B cell (primary cell): ENCODE measurements at regions not wholly inside any gene's neighbourhood (a gene's known extent, or its start where the extent isn't known, plus 50 kb on each side); places are given as distances from the start of the nearest gene placed in this dataset.

Experiments used
- ATAC-seq: fragments of 200-7000 bp; cut with Tn5 transposase; one replicate; pipeline ENCODE4 v1.10.0; 2021; ENCODE audit warnings: low read depth, mild to moderate bottlenecking, moderate number of reproducible peaks, moderate library complexity
- CTCF ChIA-PET: fragments of 350-600 bp; sonication (Branson Sonifier 250); formaldehyde crosslinking; loops from one replicate; lab custom pipeline; 2021; ENCODE audit warnings: antibody characterized with exemption, inconsistent platforms; lab: Charles Lee
- POLR2A ChIA-PET: fragments of 350-600 bp; sonication (Branson Sonifier 250); formaldehyde crosslinking; loops from one replicate; lab custom pipeline; 2021; ENCODE audit warnings: antibody characterized with exemption; lab: Charles Lee
- DNase-seq: peaks from one replicate; pipeline ENCODE4 v3.0.0; 2013
- H2AFZ ChIP-seq: 2 replicates; pipeline ENCODE4 v1.6.1; 2012; ENCODE audit warnings: mild to moderate bottlenecking, low read depth, low read length; ENCODE audit not compliant: insufficient read depth, poor library complexity, severe bottlenecking
- H3K27ac ChIP-seq, 2 donors: 1 replicate in 1 of 2; 2 replicates in 1 of 2; pipeline ENCODE4 v1.5.1; 2012 to 2013; ENCODE audit warnings: low read length in 2 of 2, mild to moderate bottlenecking in 2 of 2, moderate library complexity in 1 of 2
- H3K27me3 ChIP-seq, 4 experiments: fragments of 200-600 bp in 1 of 4; sonication (generic) in 1 of 4; replicated peaks in 1 of 4; 1 replicate in 2 of 4; 2 replicates in 2 of 4; pipeline versions ENCODE4 v1.6.1 to v1.7.0; 2013 to 2016; ENCODE audit warnings: low read length in 3 of 4, mild to moderate bottlenecking in 2 of 4, mixed read lengths in 1 of 4, moderate library complexity in 1 of 4; ENCODE audit not compliant: insufficient read depth in 4 of 4, control insufficient read depth in 3 of 4; ENCODE audit errors: control extremely low read depth in 1 of 4
- H3K36me3 ChIP-seq, 2 experiments: replicated peaks in 1 of 2; 1 replicate in 1 of 2; 2 replicates in 1 of 2; pipeline versions ENCODE4 v1.6.1 to v1.7.1; 2013; ENCODE audit warnings: low read length in 1 of 2; ENCODE audit not compliant: insufficient read depth in 2 of 2, control insufficient read depth in 1 of 2; ENCODE audit errors: control extremely low read depth in 1 of 2, extremely low read depth in 1 of 2
- H3K4me1 ChIP-seq, 2 donors: fragments of 200-600 bp in 1 of 2; sonication (generic) in 1 of 2; 1 replicate in 1 of 2; 2 replicates in 1 of 2; pipeline versions ENCODE4 v1.5.1 to v1.6.1; 2013 to 2017; ENCODE audit warnings: low read length in 2 of 2; ENCODE audit not compliant: control insufficient read depth in 2 of 2, insufficient read depth in 2 of 2
- H3K4me2 ChIP-seq: replicated peaks from 2 replicates; pipeline ENCODE3; 2012; ENCODE audit warnings: mild to moderate bottlenecking, low read depth, low read length; ENCODE audit not compliant: poor library complexity, severe bottlenecking
- H3K4me3 ChIP-seq, 5 experiments: fragments of 200-600 bp in 1 of 5; sonication (generic) in 1 of 5; 1 replicate in 3 of 5; 2 replicates in 2 of 5; pipeline versions ENCODE4 v1.5.1 to v1.7.0; 2011 to 2016; ENCODE audit warnings: low read length in 4 of 5, mild to moderate bottlenecking in 4 of 5, low read depth in 2 of 5, control low read depth in 1 of 5, moderate library complexity in 1 of 5; ENCODE audit not compliant: insufficient read depth in 1 of 5; ENCODE audit errors: control extremely low read depth in 1 of 5, extremely low read depth in 1 of 5
- H3K79me2 ChIP-seq: fragments of 200-600 bp; sonication (generic); one replicate; pipeline ENCODE4 v1.6.0; 2016; ENCODE audit warnings: low read length; ENCODE audit not compliant: control insufficient read depth, insufficient read depth
- H3K9ac ChIP-seq: fragments of 200-600 bp; sonication (generic); 2 replicates; pipeline ENCODE4 v1.6.1; 2017; ENCODE audit warnings: mild to moderate bottlenecking, low read length, moderate library complexity
- H3K9me3 ChIP-seq, 3 donors: one replicate each; pipeline versions ENCODE4 v1.6.1 to v1.7.1; 2013; ENCODE audit warnings: low read length in 2 of 3; ENCODE audit not compliant: control insufficient read depth in 2 of 3, insufficient read depth in 1 of 3; ENCODE audit errors: control extremely low read depth in 1 of 3
- H4K20me1 ChIP-seq: 2 replicates; pipeline ENCODE4 v1.6.0; 2012; ENCODE audit warnings: mild to moderate bottlenecking, low read length; ENCODE audit not compliant: insufficient read depth, control insufficient read depth, poor library complexity, severe bottlenecking
- H3K27ac Mint-ChIP-seq: one replicate; pipeline ENCODE4 v1.8.0; 2021; ENCODE audit warnings: mixed read lengths
- H3K27me3 Mint-ChIP-seq: one replicate; pipeline ENCODE4 v1.8.0; 2021; ENCODE audit warnings: mixed read lengths
- H3K4me1 Mint-ChIP-seq: one replicate; pipeline ENCODE4 v1.8.0; 2021; ENCODE audit warnings: mixed read lengths
- H3K4me3 Mint-ChIP-seq: one replicate; pipeline ENCODE4 v1.8.0; 2021; ENCODE audit warnings: mixed read lengths
- H3K9me3 Mint-ChIP-seq: one replicate; pipeline ENCODE4 v1.8.0; 2022; ENCODE audit warnings: mixed read lengths; ENCODE audit not compliant: insufficient read depth
- EZH2 ChIP-seq: IDR thresholded peaks from 2 replicates; pipeline ENCODE4 v1.6.1; 2012; ENCODE audit warnings: borderline replicate concordance, low read depth, mild to moderate bottlenecking, moderate library complexity, low read length; ENCODE audit not compliant: insufficient read depth, poor library complexity, severe bottlenecking
- WGBS: methylation state at CpG from one replicate; pipeline ENCODE4 v1.1.5; 2013; ENCODE audit warnings: missing lambda C conversion rate; ENCODE audit not compliant: insufficient coverage; 5-methylcytosine and 5-hydroxymethylcytosine counted together
- intact Hi-C: fragments of 100-400 bp; cut with micrococcal nuclease; formaldehyde crosslinking; loops from one replicate; pipeline ENCODE4 v1.10.0; 2022
- TF ChIP-seq, protein P1 (sequence below): fragments of 200-600 bp; IDR thresholded peaks from one replicate; pipeline ENCODE4 v1.8.0; 2022; ENCODE audit warnings: antibody characterized with exemption, mild to moderate bottlenecking

GRCh38 chr1:188382851-188383250 lies 1554.1 kb downstream of the PLA2G4A start:
- H3K27me3 Mint-ChIP-seq: no peaks in the 10 kb centered on the region
- intact Hi-C loops: no loop called here
- Histone ChIP-seq H3K9ac (no peak overlapping the region), H3K4me3 (no peak overlapping the region), H3K36me3 (no peaks in the 10 kb centered on the region), H3K4me1 (no peaks in the 10 kb centered on the region), H3K9me3 (no peaks in the 10 kb centered on the region), H2AFZ (no peak overlapping the region), H3K27ac (no peak overlapping the region), H4K20me1 (no peaks in the 10 kb centered on the region), H3K79me2 (no peaks in the 10 kb centered on the region), H3K4me2 (no peak overlapping the region), H3K27me3 (no peaks in the 10 kb centered on the region)
- H3K4me3 Mint-ChIP-seq: no peak overlapping the region
- DNase-seq (no peak), ATAC-seq (no peak)
- peaks cover 3% of the 10 kb centered on the region for H3K9me3 Mint-ChIP-seq
- ChIA-PET POLR2A (no interaction called here), CTCF (no interaction called here)
- no peak overlapping the region for H3K27ac Mint-ChIP-seq
- TF ChIP-seq EZH2: no peak
- TF ChIP-seq, protein P1, sequence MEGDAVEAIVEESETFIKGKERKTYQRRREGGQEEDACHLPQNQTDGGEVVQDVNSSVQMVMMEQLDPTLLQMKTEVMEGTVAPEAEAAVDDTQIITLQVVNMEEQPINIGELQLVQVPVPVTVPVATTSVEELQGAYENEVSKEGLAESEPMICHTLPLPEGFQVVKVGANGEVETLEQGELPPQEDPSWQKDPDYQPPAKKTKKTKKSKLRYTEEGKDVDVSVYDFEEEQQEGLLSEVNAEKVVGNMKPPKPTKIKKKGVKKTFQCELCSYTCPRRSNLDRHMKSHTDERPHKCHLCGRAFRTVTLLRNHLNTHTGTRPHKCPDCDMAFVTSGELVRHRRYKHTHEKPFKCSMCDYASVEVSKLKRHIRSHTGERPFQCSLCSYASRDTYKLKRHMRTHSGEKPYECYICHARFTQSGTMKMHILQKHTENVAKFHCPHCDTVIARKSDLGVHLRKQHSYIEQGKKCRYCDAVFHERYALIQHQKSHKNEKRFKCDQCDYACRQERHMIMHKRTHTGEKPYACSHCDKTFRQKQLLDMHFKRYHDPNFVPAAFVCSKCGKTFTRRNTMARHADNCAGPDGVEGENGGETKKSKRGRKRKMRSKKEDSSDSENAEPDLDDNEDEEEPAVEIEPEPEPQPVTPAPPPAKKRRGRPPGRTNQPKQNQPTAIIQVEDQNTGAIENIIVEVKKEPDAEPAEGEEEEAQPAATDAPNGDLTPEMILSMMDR: no peak
- no CpG with 5 or more reads among the region's 2 CpGs for WGBS
- no peaks in the 10 kb centered on the region for H3K4me1 Mint-ChIP-seq

DNA sequence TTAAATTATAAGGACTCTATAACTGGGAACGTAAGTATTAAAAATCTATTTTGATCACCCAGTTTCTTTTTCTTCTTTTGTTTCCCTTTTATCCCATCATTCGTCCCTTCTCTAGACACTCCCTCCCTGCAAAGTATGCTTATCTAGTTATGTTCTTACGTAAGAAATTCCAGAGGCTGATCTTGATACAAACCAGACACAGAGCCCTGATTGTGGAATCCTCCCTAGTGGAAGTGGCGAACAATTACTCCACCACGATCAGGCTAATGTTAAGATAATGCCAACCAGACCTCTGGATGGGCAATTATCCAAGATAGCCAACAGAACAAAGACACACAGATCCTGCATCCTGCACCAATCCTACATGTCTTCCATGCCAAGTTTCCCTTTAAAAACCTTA lies 1557.4 kb downstream of the PLA2G4A start:
- no peak overlapping the region for H3K27ac ChIP-seq
- intact Hi-C loops: no loop called here
- ChIA-PET CTCF (no interaction called here), POLR2A (no interaction called here)
- no peaks in the 10 kb centered on the region for H3K4me1 ChIP-seq
- 98% methylated on average over 4 of the region's 5 CpGs for WGBS
- no peaks in the 10 kb centered on the region for H3K9me3 Mint-ChIP-seq
- no peak overlapping the region for H3K27ac Mint-ChIP-seq
- H3K4me3 Mint-ChIP-seq: no peak overlapping the region
- H3K27me3 ChIP-seq: no peaks in the 10 kb centered on the region
- no peaks in the 10 kb centered on the region for H3K4me1 Mint-ChIP-seq
- no peak overlapping the region for H3K4me2 ChIP-seq
- H3K79me2 ChIP-seq: no peaks in the 10 kb centered on the region
- DNase-seq (no peak), ATAC-seq (no peak)
- no peaks in the 10 kb centered on the region for H4K20me1 ChIP-seq
- H2AFZ ChIP-seq: no peak overlapping the region
- H3K4me3 ChIP-seq: no peak overlapping the region
- H3K36me3 ChIP-seq: no peaks in the 10 kb centered on the region
- TF ChIP-seq, protein P1: no peak
- no peak for TF ChIP-seq EZH2
- no peaks in the 10 kb centered on the region for H3K9me3 ChIP-seq
- H3K9ac ChIP-seq: no peak overlapping the region
- no peaks in the 10 kb centered on the region for H3K27me3 Mint-ChIP-seq
